WERI-Rb-1 (cell line): ENCODE measurements at regions not wholly inside any gene's neighbourhood (a gene's known extent, or its start where the extent isn't known, plus 50 kb on each side); places are given as distances from the start of the nearest gene placed in this dataset.

ENCODE experiments used
- DNase-seq: peaks from one replicate; pipeline ENCODE4 v3.0.0-alpha.2; 2020
- H3K27ac ChIP-seq: fragments of 250-450 bp; sonication (Bioruptor Pico); 2 replicates; pipeline ENCODE4 v1.5.1; 2020; ENCODE audit warnings: mild to moderate bottlenecking, moderate library complexity
- H3K27me3 ChIP-seq: fragments of 250-450 bp; sonication (Bioruptor Pico); 2 replicates; pipeline ENCODE4 v1.5.1; 2021; ENCODE audit warnings: mild to moderate bottlenecking, low read depth, moderate library complexity; ENCODE audit not compliant: insufficient read depth, severe bottlenecking
- H3K36me3 ChIP-seq: fragments of 250-450 bp; sonication (Bioruptor Pico); 2 replicates; pipeline ENCODE4 v1.5.1; 2020; ENCODE audit warnings: mild to moderate bottlenecking, moderate library complexity
- H3K4me3 ChIP-seq: 2 replicates; pipeline ENCODE4 v1.5.1; 2011; ENCODE audit warnings: low read depth, mild to moderate bottlenecking, control low read depth, low read length
- H3K9me3 ChIP-seq: fragments of 250-450 bp; sonication (Bioruptor Pico); 2 replicates; pipeline ENCODE4 v1.5.1; 2021; ENCODE audit warnings: mild to moderate bottlenecking, moderate library complexity; ENCODE audit not compliant: severe bottlenecking
- TF ChIP-seq, protein P1 (sequence below): IDR thresholded peaks from 2 replicates; pipeline ENCODE4 v1.5.1; 2011; ENCODE audit warnings: low read depth, mild to moderate bottlenecking, control low read depth, inconsistent platforms, low read length

DNA sequence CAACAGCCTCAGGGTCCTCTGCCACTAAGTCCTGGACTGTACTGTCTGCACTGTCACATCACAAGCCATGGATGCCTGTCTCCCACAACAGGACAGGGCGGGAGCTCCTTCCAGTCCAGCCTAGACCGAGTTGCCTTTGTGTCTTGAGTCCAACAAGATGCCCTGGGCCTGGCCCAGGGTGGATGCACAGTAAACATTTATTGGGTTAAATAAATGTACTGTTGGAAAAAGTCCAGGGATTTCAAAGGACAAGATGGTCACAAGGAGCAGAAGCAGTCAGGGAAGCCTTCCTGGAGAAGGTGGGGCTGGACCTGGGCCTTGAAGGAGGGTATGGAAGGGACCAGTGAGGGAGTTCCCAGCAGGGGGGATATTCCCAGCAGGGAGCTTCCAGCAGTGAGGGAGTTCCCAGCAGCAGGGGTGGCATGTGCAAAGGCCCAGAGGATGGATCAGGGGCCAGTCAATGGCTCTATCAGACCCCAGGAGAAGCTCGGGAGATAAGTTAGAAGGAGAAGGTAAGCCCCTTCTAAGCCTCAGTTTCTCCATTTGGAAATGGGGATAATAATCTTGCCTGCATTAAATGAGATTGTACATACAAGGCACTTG is 72.7 kb upstream of the NEURL1B start:
- no peak overlapping the region for H3K27ac ChIP-seq
- no peaks in the 10 kb centered on the region for H3K36me3 ChIP-seq
- no peaks in the 10 kb centered on the region for H3K27me3 ChIP-seq
- no peaks in the 10 kb centered on the region for H3K9me3 ChIP-seq
- no peak overlapping the region for H3K4me3 ChIP-seq
- TF ChIP-seq, protein P1, sequence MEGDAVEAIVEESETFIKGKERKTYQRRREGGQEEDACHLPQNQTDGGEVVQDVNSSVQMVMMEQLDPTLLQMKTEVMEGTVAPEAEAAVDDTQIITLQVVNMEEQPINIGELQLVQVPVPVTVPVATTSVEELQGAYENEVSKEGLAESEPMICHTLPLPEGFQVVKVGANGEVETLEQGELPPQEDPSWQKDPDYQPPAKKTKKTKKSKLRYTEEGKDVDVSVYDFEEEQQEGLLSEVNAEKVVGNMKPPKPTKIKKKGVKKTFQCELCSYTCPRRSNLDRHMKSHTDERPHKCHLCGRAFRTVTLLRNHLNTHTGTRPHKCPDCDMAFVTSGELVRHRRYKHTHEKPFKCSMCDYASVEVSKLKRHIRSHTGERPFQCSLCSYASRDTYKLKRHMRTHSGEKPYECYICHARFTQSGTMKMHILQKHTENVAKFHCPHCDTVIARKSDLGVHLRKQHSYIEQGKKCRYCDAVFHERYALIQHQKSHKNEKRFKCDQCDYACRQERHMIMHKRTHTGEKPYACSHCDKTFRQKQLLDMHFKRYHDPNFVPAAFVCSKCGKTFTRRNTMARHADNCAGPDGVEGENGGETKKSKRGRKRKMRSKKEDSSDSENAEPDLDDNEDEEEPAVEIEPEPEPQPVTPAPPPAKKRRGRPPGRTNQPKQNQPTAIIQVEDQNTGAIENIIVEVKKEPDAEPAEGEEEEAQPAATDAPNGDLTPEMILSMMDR = no peak
- DNase-seq = no peak

DNA sequence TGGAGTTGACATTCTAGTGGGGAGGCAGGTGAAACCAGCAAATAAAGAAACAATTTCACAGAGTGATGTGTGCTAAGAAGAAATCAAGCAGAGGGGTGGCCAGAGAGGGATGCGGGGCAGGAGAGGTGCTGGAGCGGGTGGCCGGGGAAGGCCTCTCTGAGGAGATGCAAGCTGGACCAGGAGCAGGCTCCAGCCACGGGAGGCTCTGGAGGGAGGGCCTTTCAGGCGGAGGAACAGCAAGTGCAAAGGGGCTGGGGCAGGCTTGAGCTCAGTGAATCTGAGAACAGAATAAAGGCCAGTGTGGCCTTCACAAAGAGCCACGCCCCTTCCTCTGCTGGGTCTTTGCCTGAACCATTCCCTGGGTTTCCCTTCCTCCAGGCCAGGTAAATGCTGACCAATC is 73.2 kb upstream of the NEURL1B start:
- TF ChIP-seq, protein P1 = no peak
- DNase-seq = no peak
- Histone ChIP-seq H3K4me3 (no peak overlapping the region), H3K27me3 (no peaks in the 10 kb centered on the region), H3K9me3 (no peaks in the 10 kb centered on the region), H3K27ac (no peak overlapping the region), H3K36me3 (no peaks in the 10 kb centered on the region)

DNA sequence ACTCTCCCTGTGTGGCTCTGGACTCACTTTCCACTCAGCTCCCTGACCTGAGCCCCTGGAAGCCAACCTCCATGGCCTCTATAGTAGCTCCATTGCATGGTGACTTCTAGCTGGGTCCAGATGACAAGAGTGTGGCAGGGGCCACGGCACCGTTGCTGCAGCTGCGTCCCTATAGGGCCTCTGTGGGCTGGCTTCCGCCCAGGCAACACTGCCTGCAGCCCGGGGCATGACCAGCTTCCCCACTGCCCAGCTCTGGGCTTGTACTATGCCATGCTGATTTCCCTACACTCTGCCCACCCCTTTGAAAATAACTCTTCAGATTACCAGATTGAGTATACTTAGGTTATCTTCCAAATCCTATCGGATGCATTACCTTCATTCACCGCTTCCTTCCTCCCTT is 73.8 kb upstream of the NEURL1B start:
- H3K36me3 ChIP-seq = no peaks in the 10 kb centered on the region
- H3K27ac ChIP-seq = no peak overlapping the region
- H3K9me3 ChIP-seq = no peaks in the 10 kb centered on the region
- no peaks in the 10 kb centered on the region for H3K27me3 ChIP-seq
- no peak for DNase-seq
- no peak overlapping the region for H3K4me3 ChIP-seq
- TF ChIP-seq, protein P1 = no peak

DNA sequence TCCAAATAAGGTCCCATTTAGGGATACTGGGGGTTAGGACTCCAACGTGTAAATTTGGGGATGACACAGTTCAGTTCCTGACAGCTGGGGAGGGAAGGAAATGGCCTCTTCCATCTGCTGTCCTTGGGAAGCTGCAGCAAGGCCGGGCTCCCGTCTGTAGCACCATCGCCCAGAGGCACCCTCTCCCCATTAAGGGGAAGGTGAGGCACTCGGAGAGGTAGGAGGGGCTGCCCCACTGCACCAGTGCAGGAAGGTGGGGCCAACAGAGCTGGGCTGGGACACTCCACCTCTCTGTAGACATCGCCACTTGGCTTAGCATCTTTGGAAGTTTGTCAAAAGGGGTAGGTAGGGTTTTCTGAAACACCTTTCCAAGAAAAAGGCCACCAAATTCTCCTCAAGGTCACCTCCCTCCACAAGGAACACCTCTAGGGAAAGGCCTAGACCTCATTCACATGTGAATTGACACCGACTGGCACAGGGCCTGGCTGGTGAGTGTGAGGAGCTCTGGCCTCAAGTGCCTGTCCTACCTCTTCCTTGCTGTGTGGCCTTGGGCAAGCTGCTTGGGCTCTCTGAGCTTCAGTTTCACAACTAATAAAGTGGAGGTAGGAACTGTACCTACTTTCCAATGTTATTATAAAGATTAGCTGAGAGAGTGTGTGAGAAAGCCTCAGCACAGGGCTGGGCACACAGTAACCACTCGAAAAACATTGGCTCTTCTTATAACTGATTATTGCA is 75.0 kb upstream of the NEURL1B start:
- Histone ChIP-seq H3K9me3 (peaks cover 6% of the 10 kb centered on the region), H3K27me3 (no peaks in the 10 kb centered on the region), H3K4me3 (no peak overlapping the region), H3K27ac (no peak overlapping the region), H3K36me3 (no peaks in the 10 kb centered on the region)
- TF ChIP-seq, protein P1 = no peak
- no peak for DNase-seq

DNA sequence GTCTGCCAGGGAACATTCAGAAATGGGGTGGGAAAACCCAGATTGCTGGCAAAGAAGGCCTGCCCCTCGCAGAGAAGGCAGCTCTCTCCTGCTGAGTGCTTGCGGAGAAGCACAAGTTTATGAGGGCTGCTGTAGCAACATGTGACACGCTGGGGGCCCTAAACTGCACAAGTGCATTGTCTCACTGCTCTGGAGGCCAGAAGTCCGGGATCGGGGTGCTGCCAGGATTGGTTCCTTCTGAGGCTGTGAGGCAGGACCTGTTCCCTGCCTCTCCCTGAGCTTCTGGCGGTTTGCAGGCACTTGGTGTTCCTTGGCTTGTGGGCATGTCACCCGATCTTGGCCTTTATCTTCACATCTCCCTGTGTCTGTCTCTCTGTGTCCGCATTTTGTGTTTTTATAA is 75.6 kb upstream of the NEURL1B start:
- H3K4me3 ChIP-seq = no peak overlapping the region
- peaks cover 6% of the 10 kb centered on the region for H3K9me3 ChIP-seq
- no peak overlapping the region for H3K27ac ChIP-seq
- H3K27me3 ChIP-seq = no peaks in the 10 kb centered on the region
- TF ChIP-seq, protein P1 = no peak
- no peaks in the 10 kb centered on the region for H3K36me3 ChIP-seq
- DNase-seq = no peak
